Cardiac muscle cell (in vitro differentiated cells and primary cell): ENCODE measurements at regions not wholly inside any gene's neighbourhood (a gene's known extent, or its start where the extent isn't known, plus 50 kb on each side); places are given as distances from the start of the nearest gene placed in this dataset.

Experiments used
- DNase-seq, 2 donors: peaks; one replicate each; pipeline versions ENCODE4 v3.0.0 to v3.0.0-alpha.2; 2010 to 2017; ENCODE audit warnings: low read depth in 1 of 2, low spot score in 1 of 2
- H3K27ac ChIP-seq: fragments of 200-600 bp; sonication (generic); 2 replicates; pipeline ENCODE4 v1.5.1; 2016
- H3K27me3 ChIP-seq: fragments of 200-600 bp; sonication (generic); 2 replicates; pipeline ENCODE4 v1.6.0; 2016; ENCODE audit warnings: control low read depth
- H3K36me3 ChIP-seq: fragments of 200-600 bp; sonication (generic); 2 replicates; pipeline ENCODE4 v1.5.1; 2016; ENCODE audit warnings: control low read depth
- H3K4me1 ChIP-seq: fragments of 200-600 bp; sonication (generic); 2 replicates; pipeline ENCODE4 v1.8.1; 2017; ENCODE audit warnings: low read depth, mild to moderate bottlenecking, mixed run types
- H3K4me3 ChIP-seq: fragments of 200-600 bp; sonication (generic); 2 replicates; pipeline ENCODE4 v1.5.1; 2016; ENCODE audit warnings: mild to moderate bottlenecking
- H3K9me3 ChIP-seq: fragments of 200-600 bp; sonication (generic); 2 replicates; pipeline ENCODE4 v1.5.1; 2017; ENCODE audit warnings: low read depth, mild to moderate bottlenecking, control low read depth
- CTCF ChIP-seq: IDR thresholded peaks from 2 replicates; pipeline ENCODE4 v1.5.1; 2012; ENCODE audit warnings: low read depth, mild to moderate bottlenecking, low read length

DNA sequence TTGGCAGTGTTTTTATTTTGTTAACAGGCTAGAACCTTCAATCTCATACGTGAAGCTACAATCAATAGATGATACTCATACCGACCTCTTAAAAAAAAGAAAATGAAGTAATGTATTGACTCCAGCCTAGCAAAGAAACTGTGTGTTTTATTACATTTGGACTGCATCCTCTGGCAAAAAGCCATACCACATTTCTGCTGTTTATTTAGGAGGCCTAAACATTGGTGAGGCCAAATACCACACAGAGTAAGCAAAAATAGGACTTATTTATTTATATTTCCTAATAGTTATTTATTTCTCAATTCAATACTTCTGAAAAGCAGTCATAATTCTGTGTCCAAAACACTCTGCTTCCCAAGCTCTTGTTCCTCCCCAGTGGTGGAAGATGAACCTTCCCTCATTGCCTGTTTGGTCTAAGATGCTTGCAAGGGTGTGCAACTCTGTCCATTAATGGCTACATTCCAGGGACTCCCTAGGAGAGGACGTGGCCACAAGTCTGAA is 398.8 kb upstream of the KLF6 start:
- no peaks in the 10 kb centered on the region for H3K4me1 ChIP-seq
- H3K27ac ChIP-seq: no peak overlapping the region
- H3K27me3 ChIP-seq: no peaks in the 10 kb centered on the region
- H3K4me3 ChIP-seq: no peak overlapping the region
- TF ChIP-seq CTCF: no peak
- H3K36me3 ChIP-seq: no peaks in the 10 kb centered on the region
- H3K9me3 ChIP-seq: no peaks in the 10 kb centered on the region
- peak in 1 of 2 donors; percentile 34 for DNase-seq

- no peak for DNase-seq
- H3K4me3 ChIP-seq: no peak overlapping the region
- no peak overlapping the region for H3K27ac ChIP-seq
- no peaks in the 10 kb centered on the region for H3K4me1 ChIP-seq
- no peaks in the 10 kb centered on the region for H3K27me3 ChIP-seq
- H3K36me3 ChIP-seq: no peaks in the 10 kb centered on the region
- no peaks in the 10 kb centered on the region for H3K9me3 ChIP-seq
- TF ChIP-seq CTCF: no peak
These were observed 396.6 kb upstream of the KLF6 start for GRCh38 chr10:4181621-4182049.

DNA sequence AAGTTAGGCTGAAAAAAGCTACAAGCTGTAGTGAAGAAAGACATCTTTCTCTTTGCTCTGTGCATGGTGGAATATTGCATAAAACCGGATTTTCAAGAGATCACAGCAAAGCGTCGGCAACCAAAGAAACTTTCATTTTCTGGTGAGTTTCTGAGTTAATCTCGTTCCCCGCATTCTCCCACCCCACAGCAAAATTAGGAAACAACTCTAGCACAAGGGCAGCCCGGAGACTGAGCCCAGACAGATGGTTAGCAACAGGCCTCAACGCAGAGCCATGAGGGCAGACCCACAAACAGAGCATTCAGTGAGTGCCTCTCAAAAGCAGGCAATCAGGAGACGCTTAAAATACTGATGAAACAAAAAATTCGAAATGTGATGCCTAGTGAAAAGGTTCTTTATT is 396.1 kb upstream of the KLF6 start:
- no peaks in the 10 kb centered on the region for H3K27me3 ChIP-seq
- H3K4me3 ChIP-seq: no peak overlapping the region
- TF ChIP-seq CTCF: no peak
- no peaks in the 10 kb centered on the region for H3K36me3 ChIP-seq
- DNase-seq: no peak
- H3K9me3 ChIP-seq: no peaks in the 10 kb centered on the region
- H3K4me1 ChIP-seq: no peaks in the 10 kb centered on the region
- H3K27ac ChIP-seq: no peak overlapping the region

GRCh38 chr10:4177791-4178190 is 392.8 kb upstream of the KLF6 start:
- H3K4me3 ChIP-seq: no peak overlapping the region
- no peaks in the 10 kb centered on the region for H3K9me3 ChIP-seq
- no peaks in the 10 kb centered on the region for H3K4me1 ChIP-seq
- no peak for DNase-seq
- no peaks in the 10 kb centered on the region for H3K27me3 ChIP-seq
- H3K36me3 ChIP-seq: no peaks in the 10 kb centered on the region
- TF ChIP-seq CTCF: no peak
- H3K27ac ChIP-seq: no peak overlapping the region

- H3K4me1 ChIP-seq: no peaks in the 10 kb centered on the region
- no peak overlapping the region for H3K4me3 ChIP-seq
- H3K9me3 ChIP-seq: no peaks in the 10 kb centered on the region
- DNase-seq: no peak
- no peaks in the 10 kb centered on the region for H3K27me3 ChIP-seq
- H3K36me3 ChIP-seq: no peaks in the 10 kb centered on the region
- H3K27ac ChIP-seq: no peak overlapping the region
- TF ChIP-seq CTCF: no peak
These were observed 391.7 kb upstream of the KLF6 start for GRCh38 chr10:4176500-4177281.
